Colonic mucosa (tissue), 4 donors: ENCODE measurements at regions not wholly inside any gene's neighbourhood (a gene's known extent, or its start where the extent isn't known, plus 50 kb on each side); places are given as distances from the start of the nearest gene placed in this dataset.
"Not testable (repeated sequence)": the region's sequence is repeated elsewhere in the genome, so short reads cannot be mapped to it uniquely, and the experiment has no call there.

Experiments
- DNase-seq: peaks from one replicate; pipeline ENCODE4 v3.0.0-alpha.2; 2020
- H3K27ac ChIP-seq: fragments of 200-600 bp; one replicate; pipeline ENCODE4 v1.8.0; 2021
- H3K27me3 ChIP-seq: fragments of 200-600 bp; one replicate; pipeline ENCODE4 v1.8.0; 2021
- H3K36me3 ChIP-seq: fragments of 200-600 bp; one replicate; pipeline ENCODE4 v1.8.0; 2021
- H3K4me1 ChIP-seq: fragments of 200-600 bp; one replicate; pipeline ENCODE4 v1.8.0; 2021; ENCODE audit warnings: mild to moderate bottlenecking
- H3K4me3 ChIP-seq: fragments of 200-600 bp; one replicate; pipeline ENCODE4 v1.8.0; 2021
- H3K9ac ChIP-seq, 2 donors: one replicate each; pipeline ENCODE4 v1.7.0; 2013; ENCODE audit warnings: control low read depth in 2 of 2, low read depth in 2 of 2, low read length in 2 of 2
- H3K9me3 ChIP-seq: fragments of 200-600 bp; one replicate; pipeline ENCODE4 v1.8.0; 2021
- CTCF ChIP-seq: fragments of 200-600 bp; IDR thresholded peaks from one replicate; pipeline ENCODE4 v1.8.0; 2022; ENCODE audit warnings: antibody characterized with exemption, mild to moderate bottlenecking
- intact Hi-C: fragments of 100-400 bp; cut with DNase I; formaldehyde crosslinking; loops from one replicate; pipeline ENCODE4 v1.14.1; 2022
- donor health status: healthy.
- donor health status: DM: no; HTN: no; CAD: no.
- donor health status: DM: no; HTN: no; CAD: no.

GRCh38 chr6:28633445-28634215 lies 107.9 kb downstream of the GPX5 start:
- no peaks in the 10 kb centered on the region for H3K9me3 ChIP-seq
- DNase-seq, result no peak
- no peaks in the 10 kb centered on the region for H3K4me1 ChIP-seq
- H3K36me3 ChIP-seq, result no peaks in the 10 kb centered on the region
- no peak overlapping the region for H3K27ac ChIP-seq
- H3K9ac ChIP-seq, result no peak overlapping the region
- peaks cover 29% of the 10 kb centered on the region for H3K27me3 ChIP-seq
- no peak for TF ChIP-seq CTCF
- no peak overlapping the region for H3K4me3 ChIP-seq
- intact Hi-C loops, result no loop called here

- H3K4me3 ChIP-seq, result no peak overlapping the region
- H3K27ac ChIP-seq, result no peak overlapping the region
- intact Hi-C loops, result no loop called here
- no peak overlapping the region for H3K9ac ChIP-seq
- no peak for DNase-seq
- no peaks in the 10 kb centered on the region for H3K9me3 ChIP-seq
- peaks cover 29% of the 10 kb centered on the region for H3K27me3 ChIP-seq
- no peak for TF ChIP-seq CTCF
- no peaks in the 10 kb centered on the region for H3K4me1 ChIP-seq
- no peaks in the 10 kb centered on the region for H3K36me3 ChIP-seq
Observed at GRCh38 chr6:28634411-28634760, 108.7 kb downstream of the GPX5 start.

- Histone ChIP-seq H3K36me3 (no peaks in the 10 kb centered on the region), H3K9me3 (no peaks in the 10 kb centered on the region), H3K27ac (no peak overlapping the region), H3K4me1 (no peaks in the 10 kb centered on the region), H3K9ac (no peak overlapping the region), H3K27me3 (peaks cover 29% of the 10 kb centered on the region), H3K4me3 (no peak overlapping the region)
- intact Hi-C loops, result no loop called here
- peak; percentile 24 for DNase-seq
- no peak for TF ChIP-seq CTCF
Observed at GRCh38 chr6:28634761-28635546, 109.3 kb downstream of the GPX5 start.

- DNase-seq, result no peak
- no peaks in the 10 kb centered on the region for H3K4me1 ChIP-seq
- no peaks in the 10 kb centered on the region for H3K36me3 ChIP-seq
- H3K9ac ChIP-seq, result no peak overlapping the region
- intact Hi-C loops, result no loop called here
- no peak for TF ChIP-seq CTCF
- peaks cover 29% of the 10 kb centered on the region for H3K27me3 ChIP-seq
- no peaks in the 10 kb centered on the region for H3K9me3 ChIP-seq
- no peak overlapping the region for H3K27ac ChIP-seq
- no peak overlapping the region for H3K4me3 ChIP-seq
Observed at GRCh38 chr6:28635547-28636158, 110.0 kb downstream of the GPX5 start.

GRCh38 chr6:28638787-28639430 lies 113.2 kb downstream of the GPX5 start:
- intact Hi-C loops, result no loop called here
- Histone ChIP-seq H3K9ac (no peak overlapping the region), H3K36me3 (no peaks in the 10 kb centered on the region), H3K4me3 (no peak overlapping the region), H3K9me3 (no peaks in the 10 kb centered on the region), H3K27ac (no peak overlapping the region), H3K27me3 (peaks cover 23% of the 10 kb centered on the region), H3K4me1 (no peaks in the 10 kb centered on the region)
- TF ChIP-seq CTCF, result no peak
- DNase-seq, result no peak

- H3K27ac ChIP-seq, H3K36me3 ChIP-seq, H3K9ac ChIP-seq, DNase-seq, H3K4me3 ChIP-seq, H3K9me3 ChIP-seq, H3K4me1 ChIP-seq, intact Hi-C loops: not testable (repeated sequence)
- peaks cover 22% of the 10 kb centered on the region for H3K27me3 ChIP-seq
Observed at GRCh38 chr6:28639445-28640290, 114.0 kb downstream of the GPX5 start.
